ENCODE measurements at regions not wholly inside any gene's neighbourhood (a gene's known extent, or its start where the extent isn't known, plus 50 kb on each side); places are given as distances from the start of the nearest gene placed in this dataset.
A peak's percentile ranks its signal among the peaks of the same experiment; 100 is the strongest.

GRCh38 chr5:74342948-74343682 is 297.4 kb downstream of the ENC1 start:
- H4K20me1 ChIP-seq (ENCODE audit: low read length) = no peaks in the 10 kb centered on the region
- ChIA-PET POLR2A (ENCODE audit: unreplicated experiment) (no interaction called here), CTCF (no interaction called here)
- no peaks in the 10 kb centered on the region for H3K9me2 ChIP-seq (replicated peaks; ENCODE audit: low read length)
- peak; percentile 76 for ATAC-seq
- peak; percentile 86 for DNase-seq
- H3K27me3 ChIP-seq (ENCODE audit: low read length) = no peaks in the 10 kb centered on the region
- no peaks in the 10 kb centered on the region for H3K9me3 ChIP-seq (ENCODE audit: low read length)
- no peaks in the 10 kb centered on the region for H3F3A ChIP-seq (ENCODE audit: low read length, unreplicated experiment)
- no peaks in the 10 kb centered on the region for H3K36me3 ChIP-seq (ENCODE audit: low read depth, low read length)
- H3K79me2 ChIP-seq (ENCODE audit: low read length) = no peaks in the 10 kb centered on the region
- H3K4me2 ChIP-seq (ENCODE audit: low read length) = peak overlapping the region; percentile 54
- no peak overlapping the region for H3K9ac ChIP-seq (ENCODE audit: low read length)
- intact Hi-C loops (cut with micrococcal nuclease) = loop anchor here (5.0 kb wide), 2 partner anchors 49 to 299 kb away; partner anchors contain the start of gene ENC1
- peak overlapping the region; percentile 3; the same call in 1 of the 2 replicates for H3K27ac ChIP-seq (ENCODE audit: low read length)
- TF ChIP-seq EZH2 (IDR thresholded peaks at IDR 0.05; ENCODE audit: low read length, unreplicated experiment) = no peak
- no peak for TF ChIP-seq EZH2phosphoT487 (IDR thresholded peaks at IDR 0.05; ENCODE audit: borderline replicate concordance, low read length)
- no peak for TF ChIP-seq CTCF (conservative IDR thresholded peaks at IDR 0.05; ENCODE audit: low read depth, low read length)
- no peak overlapping the region for H2AFZ ChIP-seq (ENCODE audit: low read length)
- H3K4me3 ChIP-seq (ENCODE audit: low read length) = no peak overlapping the region
- peaks cover 24% of the 10 kb centered on the region for H3K4me1 ChIP-seq (ENCODE audit: insufficient read depth, low read length)
- no TSS peak for BruUV-seq (replicated peaks)

GRCh38 chr5:74342182-74342581 is 298.3 kb downstream of the ENC1 start:
- no peaks in the 10 kb centered on the region for H3K27me3 ChIP-seq (ENCODE audit: low read length)
- no peak overlapping the region for H3K4me2 ChIP-seq (ENCODE audit: low read length)
- no peaks in the 10 kb centered on the region for H3K36me3 ChIP-seq (ENCODE audit: low read depth, low read length)
- no peaks in the 10 kb centered on the region for H3K79me2 ChIP-seq (ENCODE audit: low read length)
- H3F3A ChIP-seq (ENCODE audit: low read length, unreplicated experiment) = no peaks in the 10 kb centered on the region
- H3K9me3 ChIP-seq (ENCODE audit: low read length) = no peaks in the 10 kb centered on the region
- no peak for DNase-seq
- intact Hi-C loops (cut with micrococcal nuclease) = loop anchor here (5.0 kb wide), 2 partner anchors 50 to 300 kb away; partner anchors contain the start of gene ENC1
- no peak for TF ChIP-seq EZH2phosphoT487 (IDR thresholded peaks at IDR 0.05; ENCODE audit: borderline replicate concordance, low read length)
- TF ChIP-seq EZH2 (IDR thresholded peaks at IDR 0.05; ENCODE audit: low read length, unreplicated experiment) = no peak
- no peak for TF ChIP-seq CTCF (conservative IDR thresholded peaks at IDR 0.05; ENCODE audit: low read depth, low read length)
- ChIA-PET CTCF (interaction anchor here (0.6 kb wide), 1 partner anchor 10 kb away, joined by 4 read pairs; no protein-coding TSS in a partner anchor), POLR2A (ENCODE audit: unreplicated experiment) (no interaction called here)
- H3K4me3 ChIP-seq (ENCODE audit: low read length) = no peak overlapping the region
- peaks cover 24% of the 10 kb centered on the region for H3K4me1 ChIP-seq (ENCODE audit: insufficient read depth, low read length)
- BruUV-seq (replicated peaks) = no TSS peak
- ATAC-seq = peak; percentile 24; the same call in 1 of the 2 replicates
- no peaks in the 10 kb centered on the region for H3K9me2 ChIP-seq (replicated peaks; ENCODE audit: low read length)
- no peak overlapping the region for H3K27ac ChIP-seq (ENCODE audit: low read length)
- no peak overlapping the region for H2AFZ ChIP-seq (ENCODE audit: low read length)
- no peak overlapping the region for H3K9ac ChIP-seq (ENCODE audit: low read length)
- no peaks in the 10 kb centered on the region for H4K20me1 ChIP-seq (ENCODE audit: low read length)

- ATAC-seq = no peak
- no peak overlapping the region for H2AFZ ChIP-seq (ENCODE audit: low read length)
- H3K9me3 ChIP-seq (ENCODE audit: low read length) = no peaks in the 10 kb centered on the region
- CTCF ChIA-PET = interaction anchor here (0.6 kb wide), 1 partner anchor 782 kb away, joined by 3 read pairs; no protein-coding TSS in a partner anchor
- H3K27me3 ChIP-seq (ENCODE audit: low read length) = no peaks in the 10 kb centered on the region
- no peak overlapping the region for H3K9ac ChIP-seq (ENCODE audit: low read length)
- POLR2A ChIA-PET (ENCODE audit: unreplicated experiment) = no interaction called here
- no peak overlapping the region for H3K4me2 ChIP-seq (ENCODE audit: low read length)
- H3K4me1 ChIP-seq (ENCODE audit: insufficient read depth, low read length) = peaks cover 24% of the 10 kb centered on the region
- H3K79me2 ChIP-seq (ENCODE audit: low read length) = no peaks in the 10 kb centered on the region
- no peak overlapping the region for H3K4me3 ChIP-seq (ENCODE audit: low read length)
- intact Hi-C loops (cut with micrococcal nuclease) = loop anchor here (5.0 kb wide), 2 partner anchors 51 to 301 kb away; partner anchors contain the start of gene ENC1
- H3K36me3 ChIP-seq (ENCODE audit: low read depth, low read length) = no peaks in the 10 kb centered on the region
- H3F3A ChIP-seq (ENCODE audit: low read length, unreplicated experiment) = no peaks in the 10 kb centered on the region
- DNase-seq = no peak
- H4K20me1 ChIP-seq (ENCODE audit: low read length) = no peaks in the 10 kb centered on the region
- H3K27ac ChIP-seq (ENCODE audit: low read length) = no peak overlapping the region
- BruUV-seq (replicated peaks) = no TSS peak
- TF ChIP-seq EZH2 (IDR thresholded peaks at IDR 0.05; ENCODE audit: low read length, unreplicated experiment) (no peak), EZH2phosphoT487 (IDR thresholded peaks at IDR 0.05; ENCODE audit: borderline replicate concordance, low read length) (no peak), CTCF (conservative IDR thresholded peaks at IDR 0.05; ENCODE audit: low read depth, low read length) (no peak)
- no peaks in the 10 kb centered on the region for H3K9me2 ChIP-seq (replicated peaks; ENCODE audit: low read length)
Observed at GRCh38 chr5:74341221-74341620, 299.3 kb downstream of the ENC1 start.
